Left ventricle myocardium inferior (tissue), 1 donor: ENCODE measurements at regions not wholly inside any gene's neighbourhood (a gene's known extent, or its start where the extent isn't known, plus 50 kb on each side); places are given as distances from the start of the nearest gene placed in this dataset.

ENCODE experiments used
- DNase-seq: peaks from one replicate; pipeline ENCODE4 v3.0.0-alpha.2; 2020
- H3K27ac ChIP-seq: fragments of 200-600 bp; replicated peaks from 2 replicates; pipeline ENCODE4 v1.8.0; 2021
- H3K27me3 ChIP-seq: fragments of 200-600 bp; 2 replicates; pipeline ENCODE4 v1.8.0; 2021; ENCODE audit warnings: low read depth
- H3K36me3 ChIP-seq: fragments of 200-600 bp; 2 replicates; pipeline ENCODE4 v1.8.0; 2021
- H3K4me1 ChIP-seq: fragments of 200-600 bp; 2 replicates; pipeline ENCODE4 v1.8.0; 2021
- H3K4me3 ChIP-seq: fragments of 200-600 bp; 2 replicates; pipeline ENCODE4 v1.8.0; 2021; ENCODE audit warnings: mild to moderate bottlenecking, moderate library complexity
- H3K9me3 ChIP-seq: fragments of 200-600 bp; replicated peaks from 2 replicates; pipeline ENCODE4 v1.8.0; 2021
- intact Hi-C: fragments of 100-400 bp; cut with micrococcal nuclease; formaldehyde crosslinking; loops from one replicate; pipeline ENCODE4 v1.11.0; 2022
- TF ChIP-seq, protein P1 (sequence below): fragments of 200-600 bp; IDR thresholded peaks from 2 replicates; pipeline ENCODE4 v1.8.0; 2021; ENCODE audit warnings: antibody characterized with exemption, mild to moderate bottlenecking, borderline replicate concordance
- donor health status: DM: no; HTN: yes; CAD: no; lungs with severe emphysema.

GRCh38 chr5:62059960-62060359 is 246.0 kb upstream of the KIF2A start:
- no peak for DNase-seq
- Histone ChIP-seq H3K4me3 (no peak overlapping the region), H3K27me3 (peaks cover 6% of the 10 kb centered on the region), H3K27ac (no peak overlapping the region), H3K9me3 (no peaks in the 10 kb centered on the region), H3K36me3 (no peaks in the 10 kb centered on the region), H3K4me1 (no peaks in the 10 kb centered on the region)
- TF ChIP-seq, protein P1, sequence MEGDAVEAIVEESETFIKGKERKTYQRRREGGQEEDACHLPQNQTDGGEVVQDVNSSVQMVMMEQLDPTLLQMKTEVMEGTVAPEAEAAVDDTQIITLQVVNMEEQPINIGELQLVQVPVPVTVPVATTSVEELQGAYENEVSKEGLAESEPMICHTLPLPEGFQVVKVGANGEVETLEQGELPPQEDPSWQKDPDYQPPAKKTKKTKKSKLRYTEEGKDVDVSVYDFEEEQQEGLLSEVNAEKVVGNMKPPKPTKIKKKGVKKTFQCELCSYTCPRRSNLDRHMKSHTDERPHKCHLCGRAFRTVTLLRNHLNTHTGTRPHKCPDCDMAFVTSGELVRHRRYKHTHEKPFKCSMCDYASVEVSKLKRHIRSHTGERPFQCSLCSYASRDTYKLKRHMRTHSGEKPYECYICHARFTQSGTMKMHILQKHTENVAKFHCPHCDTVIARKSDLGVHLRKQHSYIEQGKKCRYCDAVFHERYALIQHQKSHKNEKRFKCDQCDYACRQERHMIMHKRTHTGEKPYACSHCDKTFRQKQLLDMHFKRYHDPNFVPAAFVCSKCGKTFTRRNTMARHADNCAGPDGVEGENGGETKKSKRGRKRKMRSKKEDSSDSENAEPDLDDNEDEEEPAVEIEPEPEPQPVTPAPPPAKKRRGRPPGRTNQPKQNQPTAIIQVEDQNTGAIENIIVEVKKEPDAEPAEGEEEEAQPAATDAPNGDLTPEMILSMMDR: no peak
- intact Hi-C loops: no loop called here

DNA sequence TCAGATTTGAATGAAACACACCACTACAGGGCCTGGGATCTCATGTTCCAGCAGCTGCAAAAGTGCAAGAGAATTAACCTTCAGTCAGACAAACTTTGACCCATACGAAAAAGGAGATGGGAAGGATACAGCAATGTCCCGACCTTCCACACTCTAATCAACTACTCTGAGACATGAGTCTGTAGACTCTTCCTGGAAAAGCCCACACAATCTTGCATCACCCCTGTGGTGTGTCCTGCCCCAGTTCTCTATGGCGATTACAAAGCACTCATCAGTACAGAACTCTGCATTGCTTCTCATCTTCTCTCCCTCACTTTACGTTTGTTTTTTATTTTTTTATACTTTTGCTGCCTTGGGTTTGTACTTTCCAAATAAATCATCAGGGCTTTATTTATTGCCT is 241.0 kb upstream of the KIF2A start:
- no peaks in the 10 kb centered on the region for H3K9me3 ChIP-seq
- no peaks in the 10 kb centered on the region for H3K4me1 ChIP-seq
- H3K27ac ChIP-seq: no peak overlapping the region
- no peak for DNase-seq
- intact Hi-C loops: no loop called here
- H3K36me3 ChIP-seq: no peaks in the 10 kb centered on the region
- H3K4me3 ChIP-seq: no peak overlapping the region
- peaks cover 14% of the 10 kb centered on the region for H3K27me3 ChIP-seq
- TF ChIP-seq, protein P1: no peak

DNA sequence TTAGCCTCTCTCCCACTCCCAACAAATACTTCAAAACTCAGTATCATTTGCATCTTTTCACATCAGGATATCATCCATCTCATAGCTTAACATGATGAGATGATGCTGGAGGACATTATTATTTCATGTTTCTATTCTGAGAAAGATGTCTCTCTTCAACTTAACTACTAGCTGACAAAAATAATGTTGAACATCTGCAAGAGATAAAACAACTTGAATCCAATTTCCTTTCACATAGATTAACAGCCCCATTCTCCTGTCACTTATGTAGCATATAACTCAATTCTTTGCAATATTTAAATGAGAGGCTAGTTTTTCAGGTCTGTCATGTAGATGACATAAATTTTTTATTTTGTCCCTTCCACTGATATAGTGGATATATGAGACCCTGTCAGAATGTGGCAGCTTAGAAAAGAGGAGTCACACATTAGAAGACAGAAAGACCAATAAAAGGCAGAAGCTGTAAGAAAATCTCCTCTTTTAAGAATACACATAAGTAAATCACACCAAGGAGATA is 239.2 kb upstream of the KIF2A start:
- no peak for DNase-seq
- no peaks in the 10 kb centered on the region for H3K9me3 ChIP-seq
- no peaks in the 10 kb centered on the region for H3K4me1 ChIP-seq
- peaks cover 14% of the 10 kb centered on the region for H3K27me3 ChIP-seq
- TF ChIP-seq, protein P1: no peak
- intact Hi-C loops: no loop called here
- no peak overlapping the region for H3K4me3 ChIP-seq
- no peaks in the 10 kb centered on the region for H3K36me3 ChIP-seq
- H3K27ac ChIP-seq: no peak overlapping the region

- Histone ChIP-seq H3K4me1 (no peaks in the 10 kb centered on the region), H3K9me3 (no peaks in the 10 kb centered on the region), H3K27me3 (peaks cover 8% of the 10 kb centered on the region), H3K4me3 (no peak overlapping the region), H3K36me3 (no peaks in the 10 kb centered on the region), H3K27ac (no peak overlapping the region)
- no peak for DNase-seq
- intact Hi-C loops: no loop called here
- TF ChIP-seq, protein P1: no peak
Observed at GRCh38 chr5:62068554-62068953, 237.5 kb upstream of the KIF2A start.

DNA sequence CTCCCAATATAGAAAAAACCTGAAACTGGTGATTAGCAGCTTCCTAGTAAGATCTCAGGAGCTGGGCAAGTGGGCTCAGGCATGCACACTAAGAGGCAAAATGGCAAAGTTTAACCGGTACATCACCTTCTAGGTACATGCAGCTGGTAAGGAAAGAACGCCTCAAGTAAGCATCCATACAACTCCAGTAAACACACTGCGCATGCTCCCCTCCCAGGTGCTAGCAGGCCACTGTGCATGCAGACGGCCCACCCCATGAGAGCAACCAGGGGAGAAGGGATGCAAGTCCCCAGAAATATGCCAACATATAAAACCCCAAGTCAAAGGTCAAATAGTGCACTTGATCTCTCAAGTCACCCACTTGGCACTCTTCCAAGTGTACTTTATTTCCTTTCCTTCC is 228.6 kb upstream of the KIF2A start:
- intact Hi-C loops: no loop called here
- H3K9me3 ChIP-seq: no peaks in the 10 kb centered on the region
- H3K27me3 ChIP-seq: no peaks in the 10 kb centered on the region
- no peaks in the 10 kb centered on the region for H3K4me1 ChIP-seq
- no peak overlapping the region for H3K4me3 ChIP-seq
- TF ChIP-seq, protein P1: no peak
- DNase-seq: no peak
- no peak overlapping the region for H3K27ac ChIP-seq
- H3K36me3 ChIP-seq: no peaks in the 10 kb centered on the region
